Hypothalamus (tissue), 51 donors: ENCODE measurements at regions not wholly inside any gene's neighbourhood (a gene's known extent, or its start where the extent isn't known, plus 50 kb on each side); places are given as distances from the start of the nearest gene placed in this dataset.
"Not testable (repeated sequence)": the region's sequence is repeated elsewhere in the genome, so short reads cannot be mapped to it uniquely, and the experiment has no call there.

Experiments
- DNase-seq, 51 donors: peaks; one replicate each; lab custom pipeline; 2025; lab: John Stamatoyannopoulos, UW

DNA sequence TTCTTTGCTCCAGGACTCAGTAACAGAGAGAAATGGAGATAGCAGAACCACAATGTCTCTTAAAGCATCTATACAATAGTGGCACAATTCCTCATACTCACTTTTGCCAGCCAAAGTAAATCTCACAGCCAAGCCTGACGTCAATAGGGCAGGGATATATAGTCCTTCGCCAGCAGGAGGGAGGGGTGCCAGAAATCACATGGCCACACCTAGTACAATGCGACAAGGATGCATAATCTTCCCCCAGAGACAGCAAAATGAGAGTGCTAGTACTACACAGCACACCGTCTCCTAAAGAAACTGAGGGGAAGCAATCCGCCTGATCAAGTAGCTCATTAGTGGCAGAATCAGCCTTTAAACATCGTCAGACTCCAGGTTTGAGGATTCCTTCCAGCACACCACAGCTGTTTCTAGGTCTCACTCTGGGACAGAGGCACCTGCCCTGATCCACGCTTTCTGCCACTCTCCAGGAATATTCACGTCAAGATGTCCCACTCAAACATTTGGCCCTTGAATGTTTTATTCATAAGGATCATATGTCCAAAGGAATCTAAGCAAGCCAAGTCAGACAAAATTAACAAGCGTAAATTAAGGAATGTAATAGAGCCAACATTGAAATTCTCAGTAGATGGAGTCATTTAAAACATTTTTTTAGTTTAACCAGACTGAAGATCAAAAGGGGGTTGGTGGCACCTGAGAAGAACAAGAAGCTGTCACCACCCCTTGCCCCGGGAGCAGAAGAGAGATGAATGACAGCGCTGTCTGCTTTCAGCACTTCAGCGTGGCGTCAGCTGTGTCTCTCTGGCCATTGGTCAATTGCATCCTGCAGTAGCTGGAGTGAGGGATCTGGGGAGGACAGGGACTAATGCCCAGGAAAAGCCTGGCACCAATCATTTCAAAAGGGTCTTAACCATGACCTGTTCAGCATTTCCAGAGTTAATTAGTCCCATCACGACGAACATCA, 63.5 kb upstream of the SERP2 start:
- peak in 14 of 51 donors; percentile 8 to 37 (median 12) for DNase-seq

GRCh38 chr13:44311011-44311780, 62.4 kb upstream of the SERP2 start:
- DNase-seq = no peak

DNA sequence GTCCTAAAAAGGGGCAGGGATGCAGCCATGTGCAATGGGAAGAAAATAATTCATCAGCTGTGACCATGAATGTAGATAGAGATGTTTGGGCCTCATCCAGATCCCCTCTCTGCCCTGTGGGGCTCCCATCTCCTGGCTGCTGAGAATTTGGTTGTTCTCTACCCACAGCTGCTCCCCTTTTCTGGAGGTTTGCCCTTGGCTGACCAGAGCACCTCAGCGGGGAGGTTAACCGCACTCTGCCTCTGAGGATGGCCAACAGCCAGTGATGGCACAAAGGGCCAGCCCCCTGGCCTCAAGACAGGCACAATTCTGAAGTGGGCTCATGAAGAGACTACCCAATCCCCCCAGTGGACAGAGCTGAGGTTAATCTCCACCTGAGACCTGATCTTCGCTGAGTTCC, 61.5 kb upstream of the SERP2 start:
- no peak for DNase-seq

DNA sequence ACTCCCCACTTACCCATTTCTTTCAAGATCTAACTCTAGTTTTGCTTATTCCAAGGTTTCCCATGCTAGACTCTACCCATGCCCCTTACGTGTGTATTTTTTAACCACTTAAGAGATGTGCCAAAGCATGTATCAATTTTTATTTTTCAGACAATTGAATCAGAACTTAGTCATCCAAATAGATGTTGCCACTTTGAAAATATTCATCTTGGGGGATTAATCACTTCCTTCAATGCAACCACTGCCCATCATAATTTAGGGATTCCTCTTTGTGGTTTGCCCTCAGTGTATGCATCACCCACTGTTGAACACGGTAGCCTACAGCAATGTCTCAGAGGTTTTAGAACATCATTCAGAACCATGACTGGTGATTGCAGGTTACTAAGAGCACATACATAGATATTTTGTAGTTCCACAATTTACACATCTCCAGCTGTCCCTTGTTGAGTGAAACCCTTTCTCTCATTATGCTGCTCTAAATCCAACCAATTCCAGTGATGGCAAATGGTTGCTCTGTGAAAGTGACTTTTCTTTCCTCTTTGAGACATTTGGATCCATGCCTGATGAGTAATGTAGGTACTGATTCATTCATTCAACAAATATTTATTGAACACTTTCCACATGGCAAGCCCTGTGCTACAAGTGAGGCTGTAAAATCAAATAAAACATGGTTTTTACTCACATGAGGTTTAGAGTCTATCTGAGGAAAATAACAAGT, 60.6 kb upstream of the SERP2 start:
- DNase-seq = no peak

GRCh38 chr13:44313674-44314073, 60.0 kb upstream of the SERP2 start:
- DNase-seq = no peak

DNA sequence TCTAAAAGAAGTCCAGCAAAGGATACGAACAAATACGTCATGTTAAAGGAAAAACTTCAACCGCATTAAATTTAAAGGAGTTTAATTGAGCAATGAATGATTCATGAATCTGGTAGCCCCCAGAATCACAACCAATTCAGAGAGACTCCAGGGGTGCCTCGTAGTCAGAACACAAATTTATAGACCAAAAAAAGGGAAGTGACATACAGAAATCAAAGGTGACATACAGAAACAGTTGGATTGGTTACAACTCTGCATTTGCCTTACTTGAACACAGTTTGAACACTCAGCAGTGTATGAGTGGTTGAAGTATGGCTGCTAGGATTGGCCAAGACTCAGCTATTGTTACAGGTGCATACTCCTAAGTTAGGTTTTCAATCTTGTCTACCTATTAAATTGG, 59.5 kb upstream of the SERP2 start:
- not testable (repeated sequence) for DNase-seq

DNA sequence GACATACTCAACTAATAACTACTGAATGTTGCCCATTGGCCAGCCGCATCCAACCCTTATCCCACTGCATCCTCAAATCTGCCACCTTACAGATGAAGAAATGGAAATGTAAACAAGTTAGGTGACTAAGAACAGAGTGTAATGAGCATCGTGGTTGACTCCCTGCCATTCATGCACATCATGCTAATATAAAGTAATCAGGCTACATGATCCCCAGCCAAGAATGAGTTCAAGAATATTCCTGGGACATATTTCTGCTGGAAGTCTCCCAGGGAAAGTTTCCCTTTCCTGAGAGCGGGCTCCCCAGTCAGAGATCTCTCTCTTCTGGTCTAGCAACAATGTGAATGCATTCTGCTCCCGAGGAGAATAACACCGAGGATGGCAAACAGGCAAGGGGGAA, 55.9 kb upstream of the SERP2 start:
- no peak for DNase-seq

GRCh38 chr13:44318161-44318560, 55.5 kb upstream of the SERP2 start:
- DNase-seq = no peak

- DNase-seq = no peak
Measured at GRCh38 chr13:44320611-44321010, 53.0 kb upstream of the SERP2 start.

DNA sequence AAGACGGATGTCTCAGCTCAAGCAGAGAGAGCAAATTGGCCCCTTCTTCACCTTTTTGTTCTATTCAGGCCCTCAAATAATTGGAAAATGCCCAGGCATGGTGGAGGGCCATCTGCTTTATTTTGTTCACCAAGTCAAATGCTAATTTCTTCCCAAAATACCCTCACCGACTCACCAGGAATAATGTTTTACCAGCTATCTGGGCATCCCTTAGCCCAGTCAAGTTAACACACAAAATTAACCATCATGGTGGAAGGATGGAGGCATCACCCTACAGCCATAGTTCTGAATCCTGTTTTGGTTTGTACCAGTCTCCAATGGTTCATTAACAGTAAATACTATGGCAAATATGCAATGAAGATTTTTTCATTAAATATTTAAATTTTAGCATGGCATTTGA, 51.7 kb upstream of the SERP2 start:
- no peak for DNase-seq

DNA sequence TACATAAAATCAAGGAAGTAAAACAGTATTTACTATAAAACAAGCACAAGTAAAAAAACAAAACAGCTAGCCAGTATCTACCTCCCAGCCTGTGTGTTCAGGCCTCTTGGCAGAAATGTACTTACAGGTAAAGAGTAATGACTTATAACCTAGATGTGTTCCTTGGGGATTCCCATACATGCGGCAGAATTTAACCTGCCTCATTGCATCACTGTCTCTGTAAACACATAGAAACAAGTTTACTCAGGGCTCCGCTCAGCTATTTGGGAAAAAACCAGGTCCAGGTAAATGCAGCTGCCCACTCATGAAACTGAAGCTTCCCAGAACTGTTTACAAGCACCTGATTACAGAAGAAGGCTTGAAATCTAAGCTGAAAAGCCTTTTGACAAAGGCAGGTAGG, 50.7 kb upstream of the SERP2 start:
- no peak for DNase-seq

- no peak for DNase-seq
Measured at GRCh38 chr13:44323754-44324153, 49.9 kb upstream of the SERP2 start.
